HepG2 (cell line): ENCODE measurements at regions not wholly inside any gene's neighbourhood (a gene's known extent, or its start where the extent isn't known, plus 50 kb on each side); places are given as distances from the start of the nearest gene placed in this dataset.

ENCODE experiments used
- ATAC-seq: fragments of 200-7000 bp; cut with Tn5 transposase; 3 replicates; pipeline ENCODE4 v1.9.1; 2020; ENCODE audit warnings: mild to moderate bottlenecking, moderate library complexity
- BruUV-seq: library from RNA; stranded (reverse); fragments of 400-500 nt; replicated peaks from 2 replicates; lab custom pipeline; 2021; lab: Mats Ljungman, UMichigan
- CTCF ChIA-PET: fragments of 300-600 bp; formaldehyde crosslinking; extraction: SDS; loops from one replicate; lab custom pipeline; 2021; ENCODE audit warnings: low total read pairs, inconsistent platforms, low intra/inter-chr PET ratio; lab: Yijun Ruan, JAX
- POLR2A ChIA-PET: fragments of 350-600 bp; sonication (Branson Sonifier 250); formaldehyde crosslinking; loops from one replicate; lab custom pipeline; 2020; ENCODE audit warnings: antibody characterized with exemption, inconsistent platforms; lab: Yijun Ruan, JAX
- DNase-seq: peaks from one replicate; pipeline ENCODE4 v3.0.0-alpha.2; 2015; ENCODE audit warnings: low spot score
- FAIRE-seq: peaks from 3 replicates; lab custom pipeline; 2011; peaks lifted over from hg19 to GRCh38; lab: Jason Lieb, UNC
- H2AFZ ChIP-seq: one replicate; pipeline ENCODE4 v1.6.1; 2011; ENCODE audit warnings: low read length, inconsistent platforms
- H3K27ac ChIP-seq: fragments of 300-600 bp; 3 replicates; pipeline ENCODE4 v1.8.0; 2011; ENCODE audit warnings: mixed run types, mild to moderate bottlenecking, mixed read lengths, low read length, inconsistent platforms; ENCODE audit not compliant: insufficient read depth; ENCODE audit errors: extremely low read length
- H3K27me3 ChIP-seq, 2 experiments: fragments of 200-600 bp in 1 of 2; 2 replicates in 1 of 2; 3 replicates in 1 of 2; pipeline versions ENCODE4 v1.6.0 to v1.8.0; 2011; ENCODE audit warnings: low read length in 2 of 2, mild to moderate bottlenecking in 2 of 2, moderate library complexity in 2 of 2, inconsistent platforms in 1 of 2; ENCODE audit not compliant: insufficient read depth in 2 of 2, control insufficient read depth in 1 of 2
- H3K36me3 ChIP-seq, 2 experiments: fragments of 200-600 bp in 1 of 2; replicated peaks in 1 of 2; 2 replicates in 1 of 2; 3 replicates in 1 of 2; pipeline versions ENCODE4 v1.5.1 to v1.8.0; 2011; ENCODE audit warnings: low read length in 2 of 2, inconsistent platforms in 1 of 2; ENCODE audit not compliant: insufficient read depth in 2 of 2, control insufficient read depth in 1 of 2
- H3K4me1 ChIP-seq: 2 replicates; pipeline ENCODE4 v1.5.1; 2012; ENCODE audit warnings: low read length, inconsistent platforms; ENCODE audit not compliant: insufficient read depth
- H3K4me2 ChIP-seq: 2 replicates; pipeline ENCODE4 v1.6.0; 2011; ENCODE audit warnings: low read depth, low read length, inconsistent platforms
- H3K4me3 ChIP-seq, 3 experiments: fragments of 200-600 bp in 1 of 3; sonication (generic), shearing (Covaris generic) in 1 of 3; replicated peaks in 1 of 3; 2 replicates each; pipeline ENCODE4 v1.5.1; 2011 to 2016; ENCODE audit warnings: low read length in 3 of 3, inconsistent platforms in 2 of 3, low read depth in 2 of 3, mild to moderate bottlenecking in 2 of 3, control low read depth in 1 of 3, mixed read lengths in 1 of 3; ENCODE audit not compliant: insufficient read depth in 1 of 3
- H3K79me2 ChIP-seq: one replicate; pipeline ENCODE4 v1.6.1; 2011; ENCODE audit warnings: low read length, inconsistent platforms; ENCODE audit not compliant: insufficient read depth
- H3K9ac ChIP-seq: 2 replicates; pipeline ENCODE4 v1.6.0; 2011; ENCODE audit warnings: mild to moderate bottlenecking, low read depth, low read length, inconsistent platforms; ENCODE audit not compliant: insufficient read depth
- H3K9me3 ChIP-seq: 2 replicates; pipeline ENCODE4 v1.5.1; 2012; ENCODE audit warnings: mild to moderate bottlenecking, low read length
- H4K20me1 ChIP-seq: 2 replicates; pipeline ENCODE4 v1.6.0; 2011; ENCODE audit warnings: inconsistent platforms, mild to moderate bottlenecking, low read length, moderate library complexity; ENCODE audit not compliant: insufficient read depth
- BRD4 ChIP-seq: sonication (generic); formaldehyde crosslinking; IDR thresholded peaks from 2 replicates; pipeline ENCODE4 v1.4.0; 2020; ENCODE audit warnings: missing genetic modification reagents
- RFXANK ChIP-seq: IDR thresholded peaks from 2 replicates; pipeline ENCODE4 v1.6.1; 2016
- SMC3 ChIP-seq: IDR thresholded peaks from 2 replicates; pipeline ENCODE4 v1.6.1; 2011; ENCODE audit warnings: low read length, improper control_type of control experiment
- U2AF2 ChIP-seq: fragments of 200-400 bp; formaldehyde crosslinking; IDR thresholded peaks from 2 replicates; pipeline ENCODE4 v1.6.1; 2017; ENCODE audit warnings: low read depth, mild to moderate bottlenecking, low read length
- ZBED4 ChIP-seq: sonication (generic); formaldehyde crosslinking; IDR thresholded peaks from 2 replicates; pipeline ENCODE4 v1.4.0; 2020; ENCODE audit warnings: missing genetic modification reagents, borderline replicate concordance
- ZHX1 ChIP-seq: sonication (generic); formaldehyde crosslinking; IDR thresholded peaks from 2 replicates; pipeline ENCODE4 v1.8.1; 2022; ENCODE audit warnings: low read depth, mild to moderate bottlenecking, missing genetic modification reagents
- ZNF12 ChIP-seq: sonication (generic); formaldehyde crosslinking; IDR thresholded peaks from 2 replicates; pipeline ENCODE4 v1.5.0; 2020; ENCODE audit warnings: missing genetic modification reagents
- ZNF264 ChIP-seq: sonication (generic); formaldehyde crosslinking; IDR thresholded peaks from 2 replicates; pipeline ENCODE4 v1.4.0; 2020; ENCODE audit warnings: missing genetic modification reagents
- ZNF280B ChIP-seq: sonication (generic); formaldehyde crosslinking; IDR thresholded peaks from 2 replicates; pipeline ENCODE4 v1.5.0; 2020; ENCODE audit warnings: missing genetic modification reagents, mild to moderate bottlenecking, borderline replicate concordance
- ZNF292 ChIP-seq: sonication (generic); formaldehyde crosslinking; IDR thresholded peaks from 2 replicates; pipeline ENCODE4 v1.8.1; 2022; ENCODE audit warnings: mild to moderate bottlenecking, low read depth, missing genetic modification reagents, borderline replicate concordance
- ZNF337 ChIP-seq: sonication (generic); formaldehyde crosslinking; IDR thresholded peaks from 2 replicates; pipeline ENCODE4 v1.5.1; 2020; ENCODE audit warnings: missing genetic modification reagents, low read depth, mild to moderate bottlenecking, borderline replicate concordance
- ZNF574 ChIP-seq: sonication (generic); formaldehyde crosslinking; IDR thresholded peaks from 2 replicates; pipeline ENCODE4 v1.4.0; 2020; ENCODE audit warnings: missing genetic modification reagents
- ZNF605 ChIP-seq: sonication (generic); formaldehyde crosslinking; IDR thresholded peaks from 2 replicates; pipeline ENCODE4 v1.8.0; 2022; ENCODE audit warnings: mild to moderate bottlenecking, missing genetic modification reagents
- ZNF878 ChIP-seq: sonication (generic); formaldehyde crosslinking; IDR thresholded peaks from 2 replicates; pipeline ENCODE4 v1.8.1; 2023; ENCODE audit warnings: mild to moderate bottlenecking, missing genetic modification reagents, moderate library complexity
- WGBS: methylation state at CpG from one replicate; pipeline ENCODE4 v1.1.6; 2017; ENCODE audit warnings: low lambda C conversion rate; 5-methylcytosine and 5-hydroxymethylcytosine counted together
- in situ Hi-C: cut with HindIII; loops from 2 replicates; pipeline ENCODE4 v1.10.0; 2017; ENCODE audit warnings: low pct_unique_long_range_greater_than_20kb; ENCODE audit not compliant: extremely low pct_ligation_motif_present
- intact Hi-C: fragments of 100-400 bp; cut with micrococcal nuclease; formaldehyde crosslinking; loops from one replicate; pipeline ENCODE4 v1.10.0; 2022; ENCODE audit not compliant: unreplicated experiment

- no peak for TF ChIP-seq ZBED4 (CRISPR knock-in tag)
- no peak for TF ChIP-seq ZNF280B (CRISPR knock-in tag)
- no peak for TF ChIP-seq ZNF605 (CRISPR knock-in tag)
- TF ChIP-seq ZNF292, result no peak
- no peak for TF ChIP-seq ZNF264 (CRISPR knock-in tag)
Measured at GRCh38 chr9:82115900-82116299, 127.3 kb downstream of the SPATA31D1 start (continued).

GRCh38 chr9:82116556-82116955 lies 128.0 kb downstream of the SPATA31D1 start:
- ChIA-PET CTCF (no interaction called here), POLR2A (no interaction called here)
- Histone ChIP-seq H3K4me2 (no peak overlapping the region), H4K20me1 (no peaks in the 10 kb centered on the region), H2AFZ (no peak overlapping the region), H3K9ac (no peak overlapping the region), H3K27me3 (no peaks in the 10 kb centered on the region), H3K4me1 (no peaks in the 10 kb centered on the region), H3K9me3 (no peaks in the 10 kb centered on the region), H3K79me2 (no peaks in the 10 kb centered on the region), H3K27ac (no peak overlapping the region), H3K4me3 (no peak overlapping the region), H3K36me3 (no peaks in the 10 kb centered on the region)
- no peak for DNase-seq
- no peak for FAIRE-seq
- intact Hi-C loops (no loop called here), in situ Hi-C loops (no loop called here)
- ATAC-seq, result no peak
- BruUV-seq, result no TSS peak
- WGBS, result 48% methylated on average over 3 of the region's 3 CpGs
- TF ChIP-seq ZNF574, result no peak
- TF ChIP-seq ZHX1 (CRISPR knock-in tag), result no peak
- no peak for TF ChIP-seq U2AF2
- no peak for TF ChIP-seq SMC3
- TF ChIP-seq RFXANK (CRISPR knock-in tag), result no peak
- TF ChIP-seq ZNF12 (CRISPR knock-in tag), result no peak
- TF ChIP-seq BRD4, result no peak
- TF ChIP-seq ZNF337 (CRISPR knock-in tag), result no peak
- TF ChIP-seq ZNF878 (CRISPR knock-in tag), result no peak
